GM21381 (cell line): ENCODE measurements at regions not wholly inside any gene's neighbourhood (a gene's known extent, or its start where the extent isn't known, plus 50 kb on each side); places are given as distances from the start of the nearest gene placed in this dataset.

ENCODE experiments used
- ATAC-seq: cut with Tn5 transposase; IDR thresholded peaks from one replicate; pipeline ENCODE4 v1.9.1; 2021; ENCODE audit warnings: mild to moderate bottlenecking, moderate library complexity; ENCODE audit not compliant: unreplicated experiment

- ATAC-seq = no peak
Observed at GRCh38 chr7:110090110-110090820, 1000.7 kb upstream of the LRRN3 start.

GRCh38 chr7:110095372-110096052 is 995.4 kb upstream of the LRRN3 start:
- ATAC-seq = no peak

- no peak for ATAC-seq
Observed at GRCh38 chr7:110104243-110104642, 986.7 kb upstream of the LRRN3 start.

GRCh38 chr7:110105307-110105706 is 985.6 kb upstream of the LRRN3 start:
- ATAC-seq = no peak

GRCh38 chr7:110105840-110106239 is 985.1 kb upstream of the LRRN3 start:
- ATAC-seq = no peak

GRCh38 chr7:110119883-110120581 is 970.9 kb upstream of the LRRN3 start:
- no peak for ATAC-seq

- no peak for ATAC-seq
Observed at GRCh38 chr7:110129159-110129558, 961.8 kb upstream of the LRRN3 start.

GRCh38 chr7:110130669-110131068 is 960.3 kb upstream of the LRRN3 start:
- no peak for ATAC-seq

- no peak for ATAC-seq
Observed at GRCh38 chr7:110131344-110131743, 959.6 kb upstream of the LRRN3 start.

GRCh38 chr7:110139056-110139455 is 951.9 kb upstream of the LRRN3 start:
- ATAC-seq = no peak

GRCh38 chr7:110142939-110143526 is 947.9 kb upstream of the LRRN3 start:
- no peak for ATAC-seq

GRCh38 chr7:110144599-110144998 is 946.3 kb upstream of the LRRN3 start:
- no peak for ATAC-seq

- ATAC-seq = no peak
Observed at GRCh38 chr7:110148054-110148453, 942.9 kb upstream of the LRRN3 start.

GRCh38 chr7:110153222-110153621 is 937.7 kb upstream of the LRRN3 start:
- no peak for ATAC-seq

GRCh38 chr7:110156511-110156910 is 934.4 kb upstream of the LRRN3 start:
- ATAC-seq = no peak

- ATAC-seq = no peak
Observed at GRCh38 chr7:110157631-110158362, 933.1 kb upstream of the LRRN3 start.

- no peak for ATAC-seq
Observed at GRCh38 chr7:110168010-110168409, 922.9 kb upstream of the LRRN3 start.

GRCh38 chr7:110170841-110171240 is 920.1 kb upstream of the LRRN3 start:
- ATAC-seq = no peak

GRCh38 chr7:110177463-110177862 is 913.5 kb upstream of the LRRN3 start:
- no peak for ATAC-seq

- no peak for ATAC-seq
Observed at GRCh38 chr7:110179037-110179436, 911.9 kb upstream of the LRRN3 start.

- no peak for ATAC-seq
Observed at GRCh38 chr7:110181768-110182167, 909.2 kb upstream of the LRRN3 start.
